ENCODE measurements at regions not wholly inside any gene's neighbourhood (a gene's known extent, or its start where the extent isn't known, plus 50 kb on each side); places are given as distances from the start of the nearest gene placed in this dataset.

DNA sequence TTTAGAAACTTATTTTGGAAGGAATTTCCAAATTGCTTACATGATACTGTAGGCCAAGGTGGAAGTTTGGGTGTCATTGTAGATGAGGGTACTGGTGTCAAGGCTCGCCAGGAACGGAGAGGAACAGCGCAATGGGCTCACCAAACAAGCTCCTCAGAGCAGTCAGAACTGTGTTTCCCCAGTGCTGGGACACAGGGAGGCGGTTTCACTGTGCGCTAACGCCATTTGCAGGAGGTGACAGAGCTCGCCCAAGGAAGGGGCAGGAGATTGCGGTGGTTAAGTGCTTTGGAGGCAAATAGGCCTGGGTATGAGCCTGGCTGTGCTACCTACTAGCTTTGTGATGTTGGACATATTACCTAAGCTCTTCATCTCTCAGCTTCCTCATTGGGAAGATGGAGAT lies 57.3 kb downstream of the HHEX start:
- no peak for DNase-seq

DNA sequence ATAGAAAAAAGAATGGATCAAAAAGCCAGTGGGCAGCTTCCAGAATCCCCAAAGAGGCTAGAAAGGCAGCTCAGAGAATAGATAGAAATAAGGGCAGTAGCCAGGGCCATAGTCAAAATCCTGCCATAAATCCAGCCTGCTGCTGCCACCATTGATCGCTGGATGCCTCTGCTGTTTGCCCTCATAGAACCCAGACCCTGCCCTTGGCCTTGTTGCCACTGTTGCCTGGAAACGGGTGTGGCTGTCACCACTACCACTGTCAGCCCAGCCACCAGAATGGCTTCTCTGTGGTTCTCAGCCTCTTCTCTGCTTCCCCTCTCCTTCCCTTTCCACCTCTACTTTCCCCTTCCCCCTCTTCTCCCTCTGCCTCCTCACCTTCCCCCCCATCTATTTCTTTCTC lies 57.8 kb downstream of the HHEX start:
- DNase-seq, result peak; percentile 66

GRCh38 chr10:92750791-92751533 lies 61.2 kb downstream of the HHEX start:
- no peak for DNase-seq

DNA sequence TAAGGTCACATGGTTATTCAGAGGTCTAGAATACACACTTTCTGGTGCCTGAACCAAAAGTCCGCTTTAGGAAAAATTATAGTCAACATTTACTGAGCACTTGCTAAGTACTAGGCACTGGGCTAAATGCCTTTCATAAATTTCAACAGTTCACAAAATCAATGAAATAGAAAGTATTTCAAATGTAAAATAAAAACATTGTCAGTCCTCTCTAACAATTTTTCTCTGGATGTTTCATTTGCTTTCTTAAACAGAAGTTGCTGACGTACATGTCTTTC lies 61.7 kb downstream of the HHEX start:
- DNase-seq, result no peak

- DNase-seq, result no peak
Measured at GRCh38 chr10:92751827-92752226, 62.1 kb downstream of the HHEX start.

DNA sequence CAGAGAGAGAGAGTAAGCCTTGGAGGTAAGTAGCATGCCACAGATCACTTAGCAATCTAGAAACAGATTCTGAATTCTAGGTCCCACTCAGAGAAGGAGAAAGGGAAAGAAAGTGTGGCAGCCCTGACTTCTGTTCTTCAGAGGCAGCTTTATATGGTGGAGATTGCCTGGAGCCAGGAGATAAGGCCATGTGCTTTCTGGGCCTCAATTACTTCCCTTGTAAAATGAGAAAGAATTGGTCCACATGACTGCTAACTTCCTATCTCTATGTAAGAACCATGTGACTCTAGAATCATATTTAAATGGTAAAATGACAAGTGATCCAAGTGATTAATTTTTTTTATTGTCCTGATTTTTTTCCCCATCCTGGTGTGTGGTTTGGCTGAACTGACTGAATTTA lies 64.1 kb downstream of the HHEX start:
- no peak for DNase-seq

- no peak for DNase-seq
Measured at GRCh38 chr10:92755725-92756124, 66.0 kb downstream of the HHEX start.

DNA sequence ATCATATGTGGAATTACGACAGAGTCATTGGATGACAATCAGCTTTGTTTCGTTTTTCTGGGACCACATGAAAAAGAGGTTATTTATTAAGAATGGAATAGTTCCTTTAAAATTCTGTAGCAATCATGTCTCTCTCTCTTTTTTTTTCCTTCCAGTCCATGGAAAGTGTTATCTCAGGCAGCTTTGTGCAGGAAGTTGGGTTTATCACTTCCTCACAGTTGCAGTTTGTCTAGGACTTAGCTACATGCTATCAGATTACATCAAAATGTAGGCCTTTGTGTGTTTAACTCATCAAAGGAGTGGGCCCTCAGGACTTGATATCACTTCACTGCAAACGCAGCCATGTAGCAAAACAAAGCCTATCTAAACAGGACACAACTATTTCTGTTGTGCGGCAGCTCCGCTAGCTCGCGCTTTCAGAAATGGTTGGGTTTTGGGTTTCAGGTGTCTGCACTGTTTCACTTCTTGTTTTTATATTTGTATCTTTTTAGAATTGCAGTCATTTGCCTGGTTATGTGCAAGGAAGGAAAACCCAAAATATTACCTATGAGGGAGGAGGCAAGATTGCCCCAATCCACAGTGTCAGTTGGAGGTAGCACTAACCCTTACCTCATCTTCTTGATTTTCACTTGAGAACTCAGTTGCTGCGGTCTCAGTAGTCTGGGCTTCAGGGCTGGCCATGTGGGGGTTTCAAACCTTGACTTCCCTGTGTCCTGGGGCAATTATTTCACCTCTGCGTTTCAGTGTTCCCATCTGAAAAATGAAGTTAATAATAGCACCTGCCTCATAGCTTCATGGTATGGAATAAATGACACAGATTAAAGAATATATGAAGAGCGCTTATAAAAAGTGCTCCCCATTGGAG lies 66.7 kb downstream of the HHEX start:
- DNase-seq, result no peak

GRCh38 chr10:92757066-92757710 lies 67.4 kb downstream of the HHEX start:
- DNase-seq, result peak; percentile 19

DNA sequence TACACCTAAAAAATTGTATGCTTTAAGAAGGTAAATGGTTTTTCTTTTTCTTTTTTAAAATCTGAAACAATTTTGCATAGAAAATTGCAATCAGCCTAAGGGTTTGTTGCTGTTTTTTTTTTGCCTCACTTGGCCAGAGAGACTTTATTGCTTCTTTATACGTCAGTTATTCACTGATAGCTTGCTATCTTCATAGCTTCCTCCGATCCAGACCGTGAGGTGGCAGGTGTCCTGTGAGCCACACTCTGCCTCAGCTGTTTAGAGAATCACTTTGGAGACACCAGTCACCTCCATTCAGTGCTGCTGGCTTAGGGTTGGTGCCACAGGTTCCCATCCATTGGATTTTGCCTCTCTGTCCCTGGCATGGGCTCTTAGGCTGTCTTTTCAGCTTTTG lies 68.0 kb downstream of the HHEX start:
- DNase-seq, result no peak

DNA sequence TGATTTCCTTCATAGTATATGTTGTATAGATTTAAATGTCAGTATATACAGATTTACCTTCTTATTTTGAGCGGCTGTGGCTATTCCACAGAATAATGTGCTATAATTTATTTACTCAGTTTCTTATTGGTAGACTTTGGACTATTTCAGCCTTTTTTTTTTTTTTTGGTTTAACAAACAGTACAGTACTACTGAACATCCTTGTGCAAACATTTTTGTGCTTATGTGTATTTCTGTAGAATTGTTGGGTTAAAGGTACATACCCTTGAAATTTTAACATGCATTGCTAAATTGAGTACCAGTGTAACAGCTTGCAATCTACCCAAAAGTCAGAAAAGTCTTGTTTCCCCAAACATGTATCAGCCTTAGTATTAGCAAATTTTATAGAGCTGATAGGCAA lies 68.8 kb downstream of the HHEX start:
- no peak for DNase-seq

DNA sequence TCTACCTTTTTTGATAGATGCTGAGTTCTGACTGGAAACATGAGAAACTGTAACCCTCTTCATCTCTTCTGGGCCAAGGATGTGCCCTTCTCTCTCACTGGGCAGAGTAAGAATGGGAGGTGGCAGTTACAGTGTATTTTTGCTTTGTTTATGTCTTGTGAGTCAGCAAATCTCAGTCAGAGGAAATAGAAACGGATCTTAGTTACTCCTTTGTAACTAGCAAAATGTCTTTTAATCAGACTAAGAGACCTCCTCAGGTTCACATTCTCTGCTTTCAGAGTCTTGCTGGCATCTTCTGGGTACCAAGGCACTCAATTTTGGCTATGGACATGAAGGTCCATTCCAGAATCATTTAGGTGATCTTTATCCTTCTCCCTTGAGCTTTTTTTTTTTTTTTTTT lies 70.9 kb downstream of the HHEX start:
- no peak for DNase-seq

GRCh38 chr10:92761571-92761970 lies 71.8 kb downstream of the HHEX start:
- DNase-seq, result no peak

DNA sequence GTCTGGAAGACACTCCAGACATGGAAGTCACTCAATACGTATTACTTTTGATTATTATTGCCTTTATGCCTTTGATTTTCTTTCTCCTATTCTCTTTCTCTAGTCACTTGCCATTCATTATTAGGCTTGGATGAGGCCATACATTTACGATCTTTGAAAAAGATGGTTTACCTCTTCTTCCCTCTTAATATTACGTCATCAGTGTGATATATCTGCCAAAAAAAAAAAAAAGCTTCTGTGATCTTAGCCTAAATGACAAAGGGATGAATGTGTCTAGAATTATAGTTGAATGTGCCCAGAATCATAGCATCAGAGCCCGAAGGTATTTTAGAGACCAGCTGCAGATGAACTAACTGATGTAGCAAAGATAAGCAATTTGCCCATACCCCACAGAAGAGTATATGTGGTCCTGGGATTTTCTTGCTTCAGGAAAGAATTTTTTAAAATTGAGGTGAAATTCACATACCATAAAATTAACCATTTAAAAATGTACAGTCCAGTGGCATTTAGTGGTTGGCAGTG lies 73.9 kb downstream of the HHEX start:
- DNase-seq, result no peak

GRCh38 chr10:92766451-92766850 lies 76.7 kb downstream of the HHEX start:
- no peak for DNase-seq

- no peak for DNase-seq
Measured at GRCh38 chr10:92768104-92768503, 78.3 kb downstream of the HHEX start.

DNA sequence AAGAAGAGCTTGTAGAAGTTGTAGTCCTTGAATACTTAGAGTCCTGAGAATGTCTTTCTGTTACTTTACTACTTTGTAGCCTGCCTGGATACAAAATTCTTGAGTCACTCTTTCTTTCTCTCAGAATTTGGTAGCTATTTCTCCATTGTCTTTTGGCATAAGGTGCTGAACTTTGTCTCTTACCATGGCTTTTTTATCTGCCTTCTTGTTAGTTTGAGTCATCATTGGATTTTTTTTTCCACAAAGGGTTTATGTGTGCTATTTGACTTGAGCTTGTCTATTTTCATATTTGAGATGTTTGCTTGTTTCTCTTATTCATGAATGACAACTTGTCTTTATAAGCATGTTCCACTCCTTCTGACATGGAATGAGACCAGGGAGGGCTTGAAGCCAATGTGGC lies 74.5 kb upstream of the EXOC6 start:
- no peak for DNase-seq

DNA sequence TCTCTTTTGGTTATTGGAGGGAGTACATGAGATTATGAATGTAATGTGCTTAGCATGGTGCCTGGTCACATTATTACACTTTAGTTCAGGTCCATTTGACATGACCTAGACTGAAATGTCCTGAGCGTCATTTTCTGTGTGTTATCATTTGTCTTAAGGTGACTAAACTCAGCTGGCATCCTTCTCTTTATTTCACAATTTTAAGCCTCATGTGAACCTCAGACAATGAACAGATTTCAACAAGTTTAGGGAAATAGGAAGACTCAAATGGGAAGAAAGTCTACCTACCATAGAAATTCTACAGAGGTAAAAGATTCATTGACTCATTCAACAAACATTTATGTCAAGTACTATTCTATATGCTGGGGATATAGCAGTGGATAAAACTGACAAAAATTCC lies 70.2 kb upstream of the EXOC6 start:
- DNase-seq, result no peak

GRCh38 chr10:92785118-92785517 lies 63.2 kb upstream of the EXOC6 start:
- DNase-seq, result no peak

- no peak for DNase-seq
Measured at GRCh38 chr10:92787557-92788152, 60.7 kb upstream of the EXOC6 start.

GRCh38 chr10:92789067-92789466 lies 59.3 kb upstream of the EXOC6 start:
- no peak for DNase-seq

DNA sequence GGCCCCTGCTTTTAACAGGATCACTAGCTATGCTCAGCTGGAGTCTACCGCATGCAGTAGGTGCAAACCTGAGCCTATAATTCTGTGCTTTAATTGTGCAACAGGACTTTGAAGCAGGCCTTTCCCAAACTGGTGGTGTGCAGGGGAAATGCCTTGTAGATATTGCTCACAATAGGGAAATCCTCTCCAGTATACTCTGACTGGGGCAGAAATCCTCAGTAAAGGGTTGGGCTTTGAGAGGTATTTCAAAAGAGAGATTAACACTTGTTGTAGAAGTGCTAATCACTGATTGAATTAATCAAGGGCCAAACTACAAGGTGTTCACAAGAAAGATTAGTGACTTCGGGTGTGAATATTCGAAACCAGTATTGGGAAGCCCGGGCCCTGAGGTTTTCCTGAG lies 58.5 kb upstream of the EXOC6 start:
- no peak for DNase-seq

- DNase-seq, result no peak
Measured at GRCh38 chr10:92790440-92790839, 57.9 kb upstream of the EXOC6 start.

- no peak for DNase-seq
Measured at GRCh38 chr10:92792661-92793060, 55.7 kb upstream of the EXOC6 start.

Data from CD4-positive, alpha-beta T cell treated with Interleukin-21 for 1 hour (primary cell).